ENCODE measurements at regions not wholly inside any gene's neighbourhood (a gene's known extent, or its start where the extent isn't known, plus 50 kb on each side); places are given as distances from the start of the nearest gene placed in this dataset.

DNA sequence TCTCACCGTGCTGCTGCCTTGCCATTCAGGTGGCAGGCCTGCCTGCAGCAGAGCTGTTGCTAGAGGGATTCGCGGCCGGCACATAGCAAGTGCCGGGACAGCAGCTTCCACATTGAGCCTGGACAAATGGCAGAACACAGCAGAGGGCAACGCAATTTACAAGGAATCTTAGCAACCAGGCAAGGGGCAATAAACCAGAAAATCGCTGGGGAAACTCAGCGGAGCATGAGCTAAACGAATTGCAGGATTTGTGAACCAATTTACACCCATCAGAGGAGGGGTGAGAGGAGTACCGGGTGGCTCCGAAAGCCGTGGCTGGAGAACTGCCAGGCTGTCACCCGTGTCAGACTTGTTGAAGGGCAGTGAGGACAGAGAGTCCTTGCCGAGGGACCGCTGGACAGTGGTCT is 58.6 kb upstream of the LOXL4 start:
- H3K9ac ChIP-seq (replicated peaks; ENCODE audit: extremely low read depth, insufficient read depth, low read length), result no peak overlapping the region
- intact Hi-C loops (cut with micrococcal nuclease), result no loop called here
- H3K79me2 ChIP-seq (ENCODE audit: control insufficient read depth, insufficient read depth, low read length), result no peaks in the 10 kb centered on the region
- no peak for FAIRE-seq
- no peak overlapping the region for H3K27ac ChIP-seq (ENCODE audit: insufficient read depth, low read depth, low read length)
- H3K27me3 ChIP-seq (ENCODE audit: control insufficient read depth in 2 of 2, insufficient read depth in 2 of 2, low read length in 2 of 2), result peaks cover 6 to 10% of the 10 kb centered on the region in 2 experiments
- DNase-seq (ENCODE audit: low read depth, low spot score), result no peak
- no peak overlapping the region for H3K4me3 ChIP-seq (replicated peaks in 1 of 3; ENCODE audit: insufficient read depth in 1 of 3, low read depth in 1 of 3, low read length in 3 of 3)
- ChIA-PET POLR2A (no interaction called here), CTCF (interaction anchor here (0.8 to 2.1 kb wide), 6 partner anchors 10 to 920 kb away, joined by 3 to 6 read pairs (median 4); no protein-coding TSS in a partner anchor)
- H3K9me1 ChIP-seq (replicated peaks; ENCODE audit: control insufficient read depth, extremely low read depth, insufficient read depth, low read length), result no peaks in the 10 kb centered on the region
- no peaks in the 10 kb centered on the region for H4K20me1 ChIP-seq (replicated peaks; ENCODE audit: control insufficient read depth, extremely low read depth, insufficient read depth, low read length)
- dilution Hi-C loops (cut with MboI; ENCODE audit: extremely low pct_ligation_motif_present, low sequenced_read_pairs), result no loop called here
- H3K4me2 ChIP-seq (ENCODE audit: insufficient read depth, low read length), result no peak overlapping the region
- peaks cover 9% of the 10 kb centered on the region for H3K4me1 ChIP-seq (ENCODE audit: control insufficient read depth, extremely low read depth, insufficient read depth, low read length)
- H3K9me3 ChIP-seq (replicated peaks; ENCODE audit: control insufficient read depth, insufficient read depth, low read length), result no peaks in the 10 kb centered on the region
- TF ChIP-seq GATA2 (IDR thresholded peaks at IDR 0.05; ENCODE audit: insufficient read depth, insufficient read length, low read depth, low read length) (no peak), MYC (IDR thresholded peaks at IDR 0.05; ENCODE audit: low read depth, low read length) (no peak), POLR2AphosphoS5 (IDR thresholded peaks at IDR 0.05; ENCODE audit: insufficient read depth, low read depth, low read length) (no peak), FOS (IDR thresholded peaks at IDR 0.05; ENCODE audit: borderline replicate concordance, insufficient read depth, low read length) (no peak), EZH2 (IDR thresholded peaks at IDR 0.05; ENCODE audit: borderline replicate concordance, low read depth, low read length, severe bottlenecking) (no peak), POLR2A (IDR thresholded peaks at IDR 0.05; ENCODE audit: low read depth, low read length) (no peak), JUN (IDR thresholded peaks at IDR 0.05; ENCODE audit: borderline replicate concordance, insufficient read depth, insufficient read length, low read depth) (no peak)
- TF ChIP-seq, protein P1, sequence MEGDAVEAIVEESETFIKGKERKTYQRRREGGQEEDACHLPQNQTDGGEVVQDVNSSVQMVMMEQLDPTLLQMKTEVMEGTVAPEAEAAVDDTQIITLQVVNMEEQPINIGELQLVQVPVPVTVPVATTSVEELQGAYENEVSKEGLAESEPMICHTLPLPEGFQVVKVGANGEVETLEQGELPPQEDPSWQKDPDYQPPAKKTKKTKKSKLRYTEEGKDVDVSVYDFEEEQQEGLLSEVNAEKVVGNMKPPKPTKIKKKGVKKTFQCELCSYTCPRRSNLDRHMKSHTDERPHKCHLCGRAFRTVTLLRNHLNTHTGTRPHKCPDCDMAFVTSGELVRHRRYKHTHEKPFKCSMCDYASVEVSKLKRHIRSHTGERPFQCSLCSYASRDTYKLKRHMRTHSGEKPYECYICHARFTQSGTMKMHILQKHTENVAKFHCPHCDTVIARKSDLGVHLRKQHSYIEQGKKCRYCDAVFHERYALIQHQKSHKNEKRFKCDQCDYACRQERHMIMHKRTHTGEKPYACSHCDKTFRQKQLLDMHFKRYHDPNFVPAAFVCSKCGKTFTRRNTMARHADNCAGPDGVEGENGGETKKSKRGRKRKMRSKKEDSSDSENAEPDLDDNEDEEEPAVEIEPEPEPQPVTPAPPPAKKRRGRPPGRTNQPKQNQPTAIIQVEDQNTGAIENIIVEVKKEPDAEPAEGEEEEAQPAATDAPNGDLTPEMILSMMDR (IDR thresholded peaks at IDR 0.05; ENCODE audit: extremely low read depth in 1 of 2, insufficient read depth in 1 of 2, low read depth in 1 of 2, low read length in 2 of 2), result no peak
- TF ChIP-seq, protein P2, sequence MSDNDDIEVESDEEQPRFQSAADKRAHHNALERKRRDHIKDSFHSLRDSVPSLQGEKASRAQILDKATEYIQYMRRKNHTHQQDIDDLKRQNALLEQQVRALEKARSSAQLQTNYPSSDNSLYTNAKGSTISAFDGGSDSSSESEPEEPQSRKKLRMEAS (IDR thresholded peaks at IDR 0.05; ENCODE audit: insufficient read depth, insufficient read length), result no peak
- no peaks in the 10 kb centered on the region for H3K36me3 ChIP-seq (ENCODE audit: control insufficient read depth in 2 of 2, extremely low read depth in 1 of 2, insufficient read depth in 2 of 2, low read length in 2 of 2)
- BruUV-seq (replicated peaks), result no TSS peak
- no peak overlapping the region for H2AFZ ChIP-seq (ENCODE audit: low read depth, low read length)

Data from endothelial cell of umbilical vein (primary cell).